HG03095 (cell line): ENCODE measurements at regions not wholly inside any gene's neighbourhood (a gene's known extent, or its start where the extent isn't known, plus 50 kb on each side); places are given as distances from the start of the nearest gene placed in this dataset.

Experiments
- ATAC-seq: cut with Tn5 transposase; IDR thresholded peaks from one replicate; pipeline ENCODE4 v1.9.1; 2021; ENCODE audit warnings: moderate library complexity; ENCODE audit not compliant: unreplicated experiment

DNA sequence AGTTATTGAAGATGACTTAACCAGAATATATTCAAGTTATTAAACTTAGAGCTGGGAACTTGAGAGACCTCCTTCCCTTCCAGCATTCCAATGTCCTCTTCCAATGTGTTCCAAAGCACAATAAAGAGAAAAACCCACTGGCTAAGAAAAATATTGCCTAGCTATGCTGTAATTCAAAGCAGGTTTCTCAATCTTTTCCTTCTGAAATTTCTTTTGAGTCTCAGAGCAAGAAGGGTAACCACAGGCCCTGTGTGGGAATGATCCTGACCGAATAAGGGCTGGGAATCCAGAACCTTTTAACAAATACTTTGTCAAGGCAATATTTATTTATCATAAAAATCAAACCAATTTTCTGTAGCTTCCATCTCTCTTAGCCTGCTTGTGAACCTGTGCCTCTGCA lies 150.7 kb upstream of the SFRP2 start:
- ATAC-seq = no peak

- ATAC-seq = no peak
Measured at GRCh38 chr4:153938994-153939393, 150.1 kb upstream of the SFRP2 start.

DNA sequence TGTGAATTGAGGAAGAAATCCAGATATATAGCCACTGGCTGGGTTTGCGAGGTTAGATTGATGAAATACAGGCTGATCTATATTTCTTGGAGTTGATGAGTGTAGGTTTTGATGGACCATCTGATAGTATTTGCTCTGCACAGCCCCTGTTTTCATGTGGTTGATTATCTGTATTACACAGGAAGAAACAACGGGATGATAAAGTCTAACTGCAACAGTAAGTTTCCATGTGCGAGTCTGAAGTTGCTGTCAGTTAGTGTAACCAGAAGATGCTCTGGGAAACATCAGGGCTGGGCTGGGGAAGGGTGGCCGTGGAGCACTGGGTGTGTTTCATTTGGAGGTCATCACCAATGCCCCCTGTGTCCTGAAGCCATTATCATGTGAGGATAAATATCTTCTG lies 148.4 kb upstream of the SFRP2 start:
- ATAC-seq = no peak

DNA sequence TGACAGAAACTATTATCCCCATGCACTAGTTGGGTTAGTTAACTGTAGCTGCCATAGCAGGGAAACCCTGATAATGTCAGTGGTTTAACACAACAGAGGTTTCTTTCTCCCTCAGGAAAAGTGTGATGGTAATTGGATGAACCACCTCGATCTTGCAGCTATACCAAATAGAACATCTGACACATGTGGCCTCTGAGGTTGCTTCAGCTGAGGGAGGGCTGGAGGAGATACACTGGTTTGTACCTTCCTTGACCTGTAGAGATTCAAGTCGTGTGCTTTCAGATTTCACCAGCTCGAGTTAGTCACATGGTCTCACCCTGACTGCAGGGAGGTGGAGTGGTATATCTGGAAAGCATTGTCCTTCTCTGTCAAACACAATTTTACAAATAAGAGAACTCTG lies 147.2 kb upstream of the SFRP2 start:
- ATAC-seq = no peak

GRCh38 chr4:153934688-153935017 lies 145.8 kb upstream of the SFRP2 start:
- ATAC-seq = no peak

- no peak for ATAC-seq
Measured at GRCh38 chr4:153933915-153934687, 145.2 kb upstream of the SFRP2 start.

DNA sequence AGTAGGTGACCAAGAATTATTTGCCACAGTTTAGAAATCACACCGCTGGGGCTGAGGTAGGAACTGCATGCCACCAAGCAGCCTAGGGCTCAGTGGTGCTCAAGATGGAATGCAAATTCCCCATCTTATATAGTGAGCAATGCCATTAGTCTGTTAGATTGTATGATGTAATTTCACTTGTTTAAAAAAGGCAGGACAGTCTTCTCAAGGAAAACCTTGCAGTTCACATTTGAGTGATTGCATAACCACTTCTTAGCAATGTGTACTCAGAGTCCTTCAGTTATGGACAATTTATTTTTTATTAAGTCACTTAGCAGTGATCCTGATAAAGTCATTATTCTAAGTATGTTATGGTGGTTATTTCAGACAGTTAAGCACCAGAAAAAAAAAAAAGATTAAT lies 142.9 kb upstream of the SFRP2 start:
- ATAC-seq = no peak

DNA sequence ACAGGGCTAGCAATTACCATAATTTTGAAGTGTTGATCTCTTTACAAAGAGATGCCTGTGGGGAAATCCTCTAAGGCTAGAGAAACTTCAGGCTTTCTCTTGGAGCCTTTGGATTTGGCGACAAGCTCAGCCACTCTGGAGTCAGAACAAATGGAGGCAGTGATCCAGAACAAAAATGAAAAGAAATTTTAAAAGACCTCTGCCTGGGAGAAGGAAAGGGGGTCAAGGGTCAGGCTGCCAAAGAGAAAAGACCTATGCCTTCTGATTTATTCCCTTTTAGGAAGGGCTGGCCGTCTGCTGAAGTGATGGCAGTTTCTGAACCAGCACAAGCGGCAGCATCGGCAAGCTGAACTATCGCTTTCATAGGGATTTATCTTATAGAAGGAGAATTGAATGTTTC lies 140.8 kb upstream of the SFRP2 start:
- no peak for ATAC-seq

- no peak for ATAC-seq
Measured at GRCh38 chr4:153927451-153927850, 138.6 kb upstream of the SFRP2 start.

GRCh38 chr4:153922148-153922547 lies 133.3 kb upstream of the SFRP2 start:
- ATAC-seq = no peak

- no peak for ATAC-seq
Measured at GRCh38 chr4:153919667-153920066, 130.8 kb upstream of the SFRP2 start.

GRCh38 chr4:153916273-153916755 lies 127.4 kb upstream of the SFRP2 start:
- ATAC-seq = peak; percentile 96

DNA sequence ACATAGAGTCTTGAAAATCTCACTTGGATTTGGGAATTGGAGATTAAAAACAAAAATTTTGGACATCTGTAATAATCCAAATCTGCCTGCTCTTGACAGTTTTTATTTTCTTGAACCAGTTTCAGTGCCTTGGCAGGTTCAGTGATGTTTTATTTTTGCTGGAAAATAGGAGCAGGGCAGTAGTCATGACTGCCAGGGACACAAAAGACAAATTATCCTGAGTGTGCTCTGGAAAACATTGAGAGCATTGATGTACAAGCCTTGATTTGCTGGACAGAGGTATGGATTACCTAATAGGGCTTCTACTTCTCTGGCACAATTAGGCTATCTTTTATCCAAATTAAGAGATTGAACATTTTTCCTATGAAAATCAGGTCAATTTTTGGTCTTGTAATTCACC lies 123.4 kb upstream of the SFRP2 start:
- no peak for ATAC-seq

- no peak for ATAC-seq
Measured at GRCh38 chr4:153909672-153910071, 120.8 kb upstream of the SFRP2 start.

- ATAC-seq = no peak
Measured at GRCh38 chr4:153906231-153906630, 117.3 kb upstream of the SFRP2 start.

DNA sequence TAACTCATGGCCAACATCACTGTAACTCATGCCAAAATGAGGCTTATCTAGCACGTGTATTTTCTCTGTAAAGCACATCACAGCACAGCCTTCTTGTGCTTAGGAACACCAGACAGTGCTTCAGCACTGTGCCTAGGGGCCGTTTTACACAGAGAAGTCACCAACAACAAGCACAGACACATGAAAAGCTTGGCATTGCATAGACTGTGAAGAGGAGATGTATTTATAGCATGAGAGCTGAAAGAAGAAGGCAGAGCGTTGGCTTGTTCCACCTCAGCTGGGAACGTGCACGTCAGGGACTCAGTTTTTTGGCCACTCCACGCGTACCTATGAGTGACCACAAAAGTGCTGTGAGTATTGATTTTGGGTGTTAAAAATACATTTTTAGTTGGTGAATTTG lies 116.3 kb upstream of the SFRP2 start:
- no peak for ATAC-seq

GRCh38 chr4:153904011-153904410 lies 115.1 kb upstream of the SFRP2 start:
- ATAC-seq = no peak

DNA sequence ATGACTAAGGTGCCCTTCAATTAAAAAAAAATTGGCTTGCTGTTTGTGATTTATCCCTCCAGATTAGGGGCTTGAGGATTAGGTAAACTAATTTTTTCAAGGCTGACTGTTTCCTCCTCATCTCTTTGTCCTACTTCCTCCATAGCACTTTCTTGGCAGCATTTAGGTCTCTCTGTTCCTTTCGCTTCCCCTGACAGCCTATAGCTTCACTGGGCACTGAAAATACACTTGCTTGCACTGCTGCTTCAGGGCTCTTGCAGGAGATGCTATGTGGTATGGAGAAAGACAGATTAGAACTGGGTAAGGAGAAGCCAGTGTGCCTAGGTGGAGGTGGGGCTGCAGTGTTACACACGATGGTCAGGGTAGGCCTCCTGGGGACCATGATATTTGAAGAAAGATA lies 112.3 kb upstream of the SFRP2 start:
- ATAC-seq = no peak

GRCh38 chr4:153900426-153900825 lies 111.5 kb upstream of the SFRP2 start:
- ATAC-seq = no peak

DNA sequence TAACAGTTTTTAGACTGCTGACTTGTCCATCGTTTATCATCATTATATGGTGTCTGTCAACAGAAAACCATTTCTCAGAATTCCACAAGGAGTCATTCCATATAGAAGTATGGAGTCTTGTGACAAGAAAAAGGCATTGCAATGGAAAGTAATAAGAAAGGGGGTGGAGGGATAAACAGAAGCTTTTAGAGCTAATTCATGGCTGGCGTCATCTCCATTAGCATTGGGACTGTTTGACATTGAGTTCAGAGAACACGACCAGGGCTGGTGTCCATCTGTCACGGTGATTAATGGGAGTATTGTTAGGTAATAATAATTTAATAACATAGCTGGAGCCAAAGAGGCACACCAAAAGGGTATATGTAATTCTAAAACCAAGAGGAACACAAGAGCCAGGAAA lies 101.9 kb upstream of the SFRP2 start:
- ATAC-seq = no peak

- no peak for ATAC-seq
Measured at GRCh38 chr4:153887217-153887616, 98.3 kb upstream of the SFRP2 start.

- ATAC-seq = no peak
Measured at GRCh38 chr4:153884325-153884724, 95.4 kb upstream of the SFRP2 start.

GRCh38 chr4:153880983-153881382 lies 92.1 kb upstream of the SFRP2 start:
- no peak for ATAC-seq
